ENCODE measurements at regions not wholly inside any gene's neighbourhood (a gene's known extent, or its start where the extent isn't known, plus 50 kb on each side); places are given as distances from the start of the nearest gene placed in this dataset.

DNA sequence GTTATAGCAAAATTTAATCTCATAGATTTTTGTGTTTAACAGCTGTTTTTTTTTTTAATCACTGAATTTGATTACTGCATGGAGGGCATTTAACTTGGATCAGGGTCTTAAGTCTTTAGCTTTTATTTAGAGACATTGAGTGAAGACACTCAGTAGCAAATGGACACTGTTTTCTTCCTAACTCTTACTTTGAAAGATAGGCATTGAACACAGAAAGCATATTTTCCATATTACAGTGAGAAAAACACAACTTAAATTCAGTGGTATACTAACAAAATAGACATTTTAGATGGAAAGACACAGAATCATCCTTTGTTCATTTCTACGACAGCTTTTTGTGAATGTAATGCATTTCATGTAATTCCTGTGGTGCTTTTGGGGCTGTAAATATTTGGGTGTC, 571.8 kb downstream of the PRKD1 start:
- no peak overlapping the region for H2AFZ ChIP-seq (ENCODE audit: insufficient read depth, low read depth, low read length, poor library complexity, severe bottlenecking)
- no peaks in the 10 kb centered on the region for H3K4me1 Mint-ChIP-seq
- DNase-seq, result no peak
- H3K27me3 ChIP-seq (replicated peaks in 1 of 4; ENCODE audit: control extremely low read depth in 1 of 4, control insufficient read depth in 3 of 4, insufficient read depth in 4 of 4, low read length in 3 of 4), result no peaks in the 10 kb centered on the region
- H3K27ac ChIP-seq (ENCODE audit: low read length in 2 of 2), result no peak overlapping the region
- TF ChIP-seq EZH2 (IDR thresholded peaks at IDR 0.05; ENCODE audit: borderline replicate concordance, insufficient read depth, low read depth, low read length, poor library complexity, severe bottlenecking), result no peak
- CTCF ChIA-PET, result no interaction called here
- no peak overlapping the region for H3K4me3 Mint-ChIP-seq
- POLR2A ChIA-PET, result no interaction called here
- H3K27ac Mint-ChIP-seq, result no peak overlapping the region
- no peaks in the 10 kb centered on the region for H3K36me3 ChIP-seq (replicated peaks in 1 of 2; ENCODE audit: control extremely low read depth in 1 of 2, control insufficient read depth in 1 of 2, extremely low read depth in 1 of 2, insufficient read depth in 2 of 2, low read length in 1 of 2)
- intact Hi-C loops (cut with micrococcal nuclease), result no loop called here
- WGBS (ENCODE audit: insufficient coverage), result no CpG with 5 or more reads among the region's 1 CpG
- no peak overlapping the region for H3K4me2 ChIP-seq (replicated peaks; ENCODE audit: low read depth, low read length, poor library complexity, severe bottlenecking)
- H3K79me2 ChIP-seq (ENCODE audit: control insufficient read depth, insufficient read depth, low read length), result no peaks in the 10 kb centered on the region
- peaks cover 2% of the 10 kb centered on the region for H3K9me3 Mint-ChIP-seq (ENCODE audit: insufficient read depth)
- H3K27me3 Mint-ChIP-seq, result no peaks in the 10 kb centered on the region
- no peak overlapping the region for H3K4me3 ChIP-seq (ENCODE audit: control extremely low read depth in 1 of 5, extremely low read depth in 1 of 5, insufficient read depth in 1 of 5, low read depth in 2 of 5, low read length in 4 of 5)
- no peak for ATAC-seq (ENCODE audit: low read depth)
- H4K20me1 ChIP-seq (ENCODE audit: control insufficient read depth, insufficient read depth, low read length, poor library complexity, severe bottlenecking), result no peaks in the 10 kb centered on the region
- H3K9ac ChIP-seq (ENCODE audit: low read length), result no peak overlapping the region
- no peaks in the 10 kb centered on the region for H3K4me1 ChIP-seq (ENCODE audit: control insufficient read depth in 2 of 2, insufficient read depth in 2 of 2, low read length in 2 of 2)
- H3K9me3 ChIP-seq (ENCODE audit: control extremely low read depth in 1 of 3, control insufficient read depth in 2 of 3, insufficient read depth in 1 of 3, low read length in 2 of 3), result no peaks in the 10 kb centered on the region

DNA sequence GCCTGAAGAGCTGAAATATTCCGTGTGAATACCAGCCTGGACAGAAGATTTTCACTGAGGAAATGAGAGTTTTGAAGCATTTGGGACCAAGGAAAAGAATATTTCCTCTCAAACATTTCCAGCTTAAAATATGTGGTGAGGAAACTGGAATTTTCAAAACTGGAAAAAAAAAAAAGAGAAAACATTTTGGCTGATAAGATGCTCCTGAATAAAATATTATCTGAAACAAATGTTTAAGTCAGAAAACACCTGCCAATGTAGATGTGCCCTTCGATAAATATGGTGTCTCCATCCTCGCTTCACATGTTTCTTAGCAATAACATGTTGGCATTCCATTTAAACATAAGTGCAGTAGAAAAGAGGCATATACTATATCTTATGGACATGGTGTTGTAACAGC, 567.0 kb downstream of the PRKD1 start:
- Histone ChIP-seq H3K9me3 (ENCODE audit: control extremely low read depth in 1 of 3, control insufficient read depth in 2 of 3, insufficient read depth in 1 of 3, low read length in 2 of 3) (peaks cover 0 to 2% (median 0%) of the 10 kb centered on the region in 3 donors), H3K9ac (ENCODE audit: low read length) (no peak overlapping the region), H4K20me1 (ENCODE audit: control insufficient read depth, insufficient read depth, low read length, poor library complexity, severe bottlenecking) (no peaks in the 10 kb centered on the region), H3K27ac (ENCODE audit: low read length in 2 of 2) (no peak overlapping the region), H2AFZ (ENCODE audit: insufficient read depth, low read depth, low read length, poor library complexity, severe bottlenecking) (no peak overlapping the region), H3K36me3 (replicated peaks in 1 of 2; ENCODE audit: control extremely low read depth in 1 of 2, control insufficient read depth in 1 of 2, extremely low read depth in 1 of 2, insufficient read depth in 2 of 2, low read length in 1 of 2) (no peaks in the 10 kb centered on the region), H3K4me2 (replicated peaks; ENCODE audit: low read depth, low read length, poor library complexity, severe bottlenecking) (no peak overlapping the region), H3K79me2 (ENCODE audit: control insufficient read depth, insufficient read depth, low read length) (no peaks in the 10 kb centered on the region), H3K4me3 (ENCODE audit: control extremely low read depth in 1 of 5, extremely low read depth in 1 of 5, insufficient read depth in 1 of 5, low read depth in 2 of 5, low read length in 4 of 5) (no peak overlapping the region), H3K4me1 (ENCODE audit: control insufficient read depth in 2 of 2, insufficient read depth in 2 of 2, low read length in 2 of 2) (no peaks in the 10 kb centered on the region), H3K27me3 (replicated peaks in 1 of 4; ENCODE audit: control extremely low read depth in 1 of 4, control insufficient read depth in 3 of 4, insufficient read depth in 4 of 4, low read length in 3 of 4) (no peaks in the 10 kb centered on the region)
- H3K27me3 Mint-ChIP-seq, result no peaks in the 10 kb centered on the region
- H3K27ac Mint-ChIP-seq, result no peak overlapping the region
- no CpG with 5 or more reads among the region's 3 CpGs for WGBS (ENCODE audit: insufficient coverage)
- ATAC-seq (ENCODE audit: low read depth), result no peak
- POLR2A ChIA-PET, result no interaction called here
- no peaks in the 10 kb centered on the region for H3K4me1 Mint-ChIP-seq
- no peak for DNase-seq
- H3K9me3 Mint-ChIP-seq (ENCODE audit: insufficient read depth), result peaks cover 6% of the 10 kb centered on the region
- TF ChIP-seq, protein P1, sequence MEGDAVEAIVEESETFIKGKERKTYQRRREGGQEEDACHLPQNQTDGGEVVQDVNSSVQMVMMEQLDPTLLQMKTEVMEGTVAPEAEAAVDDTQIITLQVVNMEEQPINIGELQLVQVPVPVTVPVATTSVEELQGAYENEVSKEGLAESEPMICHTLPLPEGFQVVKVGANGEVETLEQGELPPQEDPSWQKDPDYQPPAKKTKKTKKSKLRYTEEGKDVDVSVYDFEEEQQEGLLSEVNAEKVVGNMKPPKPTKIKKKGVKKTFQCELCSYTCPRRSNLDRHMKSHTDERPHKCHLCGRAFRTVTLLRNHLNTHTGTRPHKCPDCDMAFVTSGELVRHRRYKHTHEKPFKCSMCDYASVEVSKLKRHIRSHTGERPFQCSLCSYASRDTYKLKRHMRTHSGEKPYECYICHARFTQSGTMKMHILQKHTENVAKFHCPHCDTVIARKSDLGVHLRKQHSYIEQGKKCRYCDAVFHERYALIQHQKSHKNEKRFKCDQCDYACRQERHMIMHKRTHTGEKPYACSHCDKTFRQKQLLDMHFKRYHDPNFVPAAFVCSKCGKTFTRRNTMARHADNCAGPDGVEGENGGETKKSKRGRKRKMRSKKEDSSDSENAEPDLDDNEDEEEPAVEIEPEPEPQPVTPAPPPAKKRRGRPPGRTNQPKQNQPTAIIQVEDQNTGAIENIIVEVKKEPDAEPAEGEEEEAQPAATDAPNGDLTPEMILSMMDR (IDR thresholded peaks at IDR 0.05), result no peak
- no peak for TF ChIP-seq EZH2 (IDR thresholded peaks at IDR 0.05; ENCODE audit: borderline replicate concordance, insufficient read depth, low read depth, low read length, poor library complexity, severe bottlenecking)
- intact Hi-C loops (cut with micrococcal nuclease), result no loop called here
- CTCF ChIA-PET, result no interaction called here
- no peak overlapping the region for H3K4me3 Mint-ChIP-seq

All from B cell (primary cell).